ENCODE measurements at regions not wholly inside any gene's neighbourhood (a gene's known extent, or its start where the extent isn't known, plus 50 kb on each side); places are given as distances from the start of the nearest gene placed in this dataset.

DNA sequence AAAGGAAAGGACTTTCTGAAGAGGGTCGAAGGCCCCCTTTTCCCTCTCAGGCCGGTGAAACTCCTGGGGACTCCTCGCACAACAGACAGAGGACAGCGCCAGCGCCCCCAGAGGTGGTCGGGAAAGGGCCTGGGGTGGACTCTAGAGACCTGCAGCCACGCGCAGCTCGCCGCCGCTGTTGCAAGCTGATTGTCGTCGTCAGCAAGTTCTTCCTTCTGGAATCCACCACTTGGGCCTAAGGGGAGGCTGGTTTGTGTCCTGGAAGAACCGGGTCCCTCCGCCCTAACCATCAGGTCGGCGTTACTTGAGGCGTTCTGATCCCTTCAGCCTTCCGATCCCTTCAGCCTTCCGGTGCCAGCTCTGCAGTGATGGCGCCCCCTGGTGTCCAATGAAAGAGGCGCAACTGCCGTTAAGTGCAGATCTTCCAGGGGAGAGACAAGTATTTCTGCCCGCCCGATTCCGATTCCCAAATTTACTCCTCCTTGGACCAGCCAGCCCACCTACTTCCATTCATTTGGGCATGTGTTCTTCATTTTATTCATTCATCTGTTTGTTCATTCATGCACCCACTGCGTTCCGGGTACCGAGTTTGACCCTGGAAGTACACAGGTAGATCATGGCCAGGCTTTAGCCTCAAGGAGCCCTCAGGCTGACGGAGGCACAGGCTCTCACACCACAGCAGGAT lies 77.2 kb upstream of the SLC6A11 start:
- peak; percentile 28 for DNase-seq (ENCODE audit: low read depth)

DNA sequence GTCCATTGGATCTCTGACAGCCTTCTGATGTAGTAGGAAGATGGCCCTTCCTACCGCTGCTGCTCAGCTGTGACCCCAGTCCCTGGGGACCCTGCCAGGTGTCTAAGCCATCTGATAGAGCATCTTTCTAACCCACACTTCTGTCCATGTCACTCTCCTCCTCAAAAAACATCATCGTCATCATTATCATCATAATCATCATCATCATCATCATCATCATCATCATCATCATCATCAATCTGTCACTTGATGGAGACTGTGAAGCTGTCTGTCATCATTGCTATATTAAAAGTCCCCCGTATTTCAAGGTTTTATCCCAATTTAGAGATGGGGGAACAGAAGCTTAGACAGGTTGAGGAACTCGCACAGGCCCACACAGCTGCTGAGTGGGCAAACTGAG lies 75.1 kb upstream of the SLC6A11 start:
- no peak for DNase-seq (ENCODE audit: low read depth)

- DNase-seq (ENCODE audit: low read depth), result no peak
Observed at GRCh38 chr3:10741891-10742671, 73.9 kb upstream of the SLC6A11 start.

DNA sequence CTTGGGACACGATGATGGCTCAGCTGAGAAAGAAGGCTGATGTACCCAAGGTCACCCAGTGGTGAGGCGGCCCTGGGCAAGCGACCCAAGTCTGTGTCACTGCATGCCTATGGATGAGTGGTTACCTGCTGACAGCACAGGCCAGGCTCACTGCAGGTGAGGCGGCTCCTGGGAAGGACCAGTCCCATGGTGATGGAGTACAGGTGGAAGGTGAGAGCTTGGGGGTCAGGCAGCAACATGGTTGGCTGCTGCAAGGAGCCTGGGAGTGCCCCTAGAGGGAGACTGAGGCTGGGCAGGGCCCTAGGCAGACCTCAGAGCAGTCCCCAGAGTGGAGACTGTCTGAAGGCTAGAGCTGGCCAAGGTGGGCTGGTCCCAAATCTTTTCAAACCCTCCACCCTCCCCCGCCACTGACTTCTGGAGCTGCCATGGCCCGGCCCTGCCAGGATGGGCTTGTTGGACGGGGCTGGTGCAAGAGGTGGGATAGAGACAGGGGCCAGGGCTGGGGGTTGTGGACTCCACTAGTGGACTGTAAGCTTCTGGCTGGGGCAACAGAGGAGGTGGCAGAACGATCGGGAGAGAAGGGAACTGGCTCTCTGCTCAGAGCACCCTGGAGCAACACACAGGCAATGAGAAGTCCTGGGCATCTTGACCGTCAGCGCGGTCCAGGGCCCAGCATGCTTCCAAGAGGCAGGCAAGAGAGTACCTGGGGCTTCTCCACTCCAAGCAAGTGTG lies 72.5 kb upstream of the SLC6A11 start:
- no peak for DNase-seq (ENCODE audit: low read depth)

DNA sequence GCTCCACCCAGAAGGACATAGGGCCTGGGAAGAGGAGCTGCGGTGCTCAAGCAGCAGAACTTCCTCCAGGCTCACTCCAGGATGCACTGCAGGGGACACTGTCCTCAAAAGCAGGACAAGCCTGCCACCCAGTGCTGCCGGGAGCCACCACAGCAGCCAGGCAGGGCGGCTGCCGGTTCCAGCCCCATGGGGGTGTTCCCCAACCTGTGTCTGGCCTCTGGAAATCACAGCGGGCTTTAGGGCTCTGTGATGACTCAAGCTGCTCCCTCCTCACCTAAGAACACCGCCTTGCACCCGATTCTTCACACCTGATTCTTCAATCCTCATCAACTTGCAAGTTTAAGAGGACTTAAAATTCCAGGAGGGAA lies 71.9 kb upstream of the SLC6A11 start:
- DNase-seq (ENCODE audit: low read depth), result no peak

DNA sequence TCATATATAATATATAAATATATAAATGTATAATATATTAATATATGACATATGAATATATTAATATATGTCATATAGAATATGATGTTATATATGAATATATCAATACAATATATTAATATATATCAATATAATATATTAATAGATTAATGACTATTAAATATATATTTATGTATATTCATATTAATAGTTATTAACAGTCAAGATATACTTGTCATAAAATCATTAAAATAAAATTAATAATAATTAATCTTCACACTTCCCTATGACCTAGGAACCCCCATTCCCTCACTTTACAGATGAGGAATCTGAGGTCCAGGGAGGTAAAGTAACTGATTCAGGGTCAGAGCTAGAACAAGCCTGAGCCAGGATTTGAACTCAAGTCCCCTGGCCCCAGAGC lies 70.6 kb upstream of the SLC6A11 start:
- DNase-seq (ENCODE audit: low read depth), result no peak

GRCh38 chr3:10746001-10746400 lies 70.0 kb upstream of the SLC6A11 start:
- no peak for DNase-seq (ENCODE audit: low read depth)

GRCh38 chr3:10746684-10747083 lies 69.3 kb upstream of the SLC6A11 start:
- no peak for DNase-seq (ENCODE audit: low read depth)

DNA sequence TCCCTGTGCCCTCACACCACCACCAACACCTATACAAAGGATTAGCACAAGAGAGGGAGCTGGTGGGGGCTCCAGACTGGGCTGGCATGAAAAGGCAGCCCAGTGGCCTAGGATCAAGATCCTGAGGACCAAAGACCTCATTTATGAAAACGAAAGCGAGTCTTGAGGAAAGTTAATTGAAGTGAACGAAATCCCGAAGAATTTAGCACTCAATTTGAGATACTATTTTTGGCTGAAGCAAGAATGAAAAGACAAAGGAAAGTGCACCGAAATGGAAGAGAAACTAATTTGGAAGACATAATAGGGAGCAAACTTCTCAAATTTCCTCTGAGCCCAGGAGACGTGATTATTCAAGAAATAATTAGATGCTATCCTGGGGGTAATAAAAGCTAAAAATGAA lies 68.7 kb upstream of the SLC6A11 start:
- no peak for DNase-seq (ENCODE audit: low read depth)

GRCh38 chr3:10748040-10748439 lies 68.0 kb upstream of the SLC6A11 start:
- no peak for DNase-seq (ENCODE audit: low read depth)

GRCh38 chr3:10753964-10754363 lies 62.1 kb upstream of the SLC6A11 start:
- DNase-seq (ENCODE audit: low read depth), result peak; percentile 10

GRCh38 chr3:10756546-10756945 lies 59.5 kb upstream of the SLC6A11 start:
- DNase-seq (ENCODE audit: low read depth), result no peak

DNA sequence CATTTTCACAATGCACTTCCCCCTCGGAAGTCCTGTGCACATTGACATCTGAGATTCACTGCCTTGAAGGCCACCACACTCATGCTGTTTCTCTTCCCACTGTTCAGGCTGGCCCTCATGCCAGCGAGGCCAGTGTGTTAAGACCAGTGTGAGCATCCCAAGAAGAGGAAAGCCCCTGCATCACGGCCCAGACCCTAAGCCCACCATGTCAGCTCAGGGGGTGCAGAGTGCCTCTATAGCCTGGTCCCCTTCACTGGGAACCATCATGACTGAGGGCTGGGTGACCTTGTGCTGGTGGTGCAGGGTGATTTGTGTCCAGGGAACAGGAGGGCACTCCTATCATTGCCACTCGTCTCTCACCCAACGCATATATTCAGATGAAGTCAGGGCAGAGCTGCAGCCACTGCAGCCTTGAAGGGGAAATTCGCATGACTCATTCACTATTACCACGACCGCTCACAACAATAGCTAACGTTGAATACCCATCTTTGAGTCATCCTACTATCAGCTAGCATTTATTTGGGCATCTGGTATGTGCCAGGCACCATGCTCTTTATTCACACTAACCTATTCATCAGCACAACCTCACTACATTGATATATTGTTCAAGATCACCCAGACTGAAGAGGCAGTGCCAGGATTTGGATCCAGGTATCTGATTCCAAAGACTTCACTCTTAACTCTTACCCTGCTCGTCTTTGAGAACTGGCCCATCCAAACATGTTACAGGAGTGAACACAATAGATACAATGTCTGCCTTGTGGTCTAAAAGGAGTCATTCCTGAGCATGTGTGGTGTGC lies 58.8 kb upstream of the SLC6A11 start:
- no peak for DNase-seq (ENCODE audit: low read depth)

DNA sequence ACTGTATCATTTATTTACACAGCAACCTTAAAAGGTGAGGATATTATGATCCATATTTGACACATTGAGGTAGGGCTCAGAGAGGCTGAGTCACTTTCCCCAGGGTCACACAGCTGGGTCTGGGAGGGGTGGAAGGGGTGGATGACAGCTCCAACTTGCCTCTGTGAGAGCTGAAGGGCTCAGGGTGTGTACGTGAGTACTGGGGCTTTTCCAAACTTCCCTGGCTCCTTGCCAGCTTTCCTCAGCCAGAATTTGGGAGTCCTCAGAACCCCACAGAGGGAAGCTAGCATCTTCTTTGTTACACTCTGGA lies 58.3 kb upstream of the SLC6A11 start:
- no peak for DNase-seq (ENCODE audit: low read depth)

DNA sequence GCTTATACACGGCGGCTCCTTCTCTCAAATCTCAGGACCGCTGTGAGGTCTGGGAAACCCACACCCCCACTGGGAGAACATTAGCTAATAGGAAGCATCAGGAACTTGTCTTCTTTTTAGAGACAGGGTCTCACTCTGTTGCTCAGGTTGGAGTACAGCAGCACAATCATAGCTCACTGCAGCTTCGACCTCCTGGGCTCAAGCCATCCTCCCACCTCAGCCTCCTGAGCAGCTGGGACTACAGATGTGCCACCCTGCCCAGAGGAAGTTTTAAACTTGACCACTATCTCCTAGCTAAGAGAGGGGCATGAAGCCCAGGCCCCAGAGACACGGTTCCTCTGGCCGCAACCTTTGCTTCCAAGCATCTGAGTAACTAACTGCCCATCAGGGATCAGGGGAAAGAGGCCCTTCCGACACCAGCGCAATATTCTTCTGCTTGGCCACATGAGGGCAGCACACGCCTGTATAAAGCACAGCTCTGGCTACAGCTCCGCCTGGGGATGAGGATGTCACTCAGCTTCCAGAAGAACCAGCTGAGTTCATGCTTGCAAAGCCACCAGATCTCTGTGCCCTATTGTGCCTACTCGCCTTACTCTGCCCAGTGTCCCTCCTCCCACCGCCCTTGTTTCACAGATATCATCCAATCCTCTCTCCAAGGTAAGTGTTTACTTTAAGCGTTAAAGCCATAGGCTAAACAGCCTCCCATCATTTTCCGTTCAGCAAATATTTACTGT lies 57.6 kb upstream of the SLC6A11 start:
- DNase-seq (ENCODE audit: low read depth), result peak; percentile 34

DNA sequence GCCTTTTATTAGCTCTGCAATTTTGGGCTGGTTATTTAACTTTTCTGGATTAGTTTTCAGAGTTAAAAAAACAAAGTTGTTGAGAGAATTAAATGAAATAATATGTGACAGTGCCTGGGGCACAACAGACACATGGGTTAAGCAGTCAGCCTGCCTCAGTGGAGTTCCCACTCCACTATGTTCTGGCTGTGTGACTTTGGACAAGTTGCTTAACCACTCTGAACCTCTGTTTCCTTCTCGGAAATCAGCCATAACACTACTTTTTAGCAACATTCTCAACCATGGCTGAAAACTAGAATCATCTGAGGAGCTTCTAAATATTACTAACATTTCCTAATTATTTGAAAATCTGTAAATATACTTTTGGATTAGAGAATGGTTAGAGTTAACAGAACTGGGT lies 56.5 kb upstream of the SLC6A11 start:
- DNase-seq (ENCODE audit: low read depth), result no peak

GRCh38 chr3:10760199-10760598 lies 55.8 kb upstream of the SLC6A11 start:
- no peak for DNase-seq (ENCODE audit: low read depth)

- no peak for DNase-seq (ENCODE audit: low read depth)
Observed at GRCh38 chr3:10761583-10761982, 54.4 kb upstream of the SLC6A11 start.

DNA sequence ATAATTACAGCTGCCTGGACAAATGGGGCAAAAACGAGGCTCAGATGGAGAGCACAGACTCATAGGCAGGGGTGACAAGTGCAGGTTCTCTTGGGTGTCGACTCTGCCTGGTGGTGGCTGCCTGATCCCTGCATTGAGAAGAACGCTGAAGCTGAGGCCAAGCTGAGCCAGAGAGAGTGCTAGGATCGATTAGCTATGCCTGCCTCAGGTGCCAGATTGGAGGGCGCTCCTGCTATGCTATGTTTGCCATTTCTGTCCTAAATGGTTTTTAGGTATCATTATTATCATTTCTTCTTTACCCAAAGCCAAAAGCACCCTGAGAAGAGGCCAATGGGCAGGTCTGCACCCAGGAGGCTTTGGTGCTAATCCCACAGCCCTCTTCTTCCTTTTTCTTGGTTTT lies 53.9 kb upstream of the SLC6A11 start:
- DNase-seq (ENCODE audit: low read depth), result no peak

- no peak for DNase-seq (ENCODE audit: low read depth)
Observed at GRCh38 chr3:10762611-10763247, 53.3 kb upstream of the SLC6A11 start.

- DNase-seq (ENCODE audit: low read depth), result no peak
Observed at GRCh38 chr3:10763248-10763620, 52.8 kb upstream of the SLC6A11 start.
